WERI-Rb-1 (cell line): ENCODE measurements at regions not wholly inside any gene's neighbourhood (a gene's known extent, or its start where the extent isn't known, plus 50 kb on each side); places are given as distances from the start of the nearest gene placed in this dataset.

Source experiments
- DNase-seq: peaks from one replicate; pipeline ENCODE4 v3.0.0-alpha.2; 2020
- H3K27ac ChIP-seq: fragments of 250-450 bp; sonication (Bioruptor Pico); 2 replicates; pipeline ENCODE4 v1.5.1; 2020; ENCODE audit warnings: mild to moderate bottlenecking, moderate library complexity
- H3K27me3 ChIP-seq: fragments of 250-450 bp; sonication (Bioruptor Pico); 2 replicates; pipeline ENCODE4 v1.5.1; 2021; ENCODE audit warnings: mild to moderate bottlenecking, low read depth, moderate library complexity; ENCODE audit not compliant: insufficient read depth, severe bottlenecking
- H3K36me3 ChIP-seq: fragments of 250-450 bp; sonication (Bioruptor Pico); 2 replicates; pipeline ENCODE4 v1.5.1; 2020; ENCODE audit warnings: mild to moderate bottlenecking, moderate library complexity
- H3K4me3 ChIP-seq: 2 replicates; pipeline ENCODE4 v1.5.1; 2011; ENCODE audit warnings: low read depth, mild to moderate bottlenecking, control low read depth, low read length
- H3K9me3 ChIP-seq: fragments of 250-450 bp; sonication (Bioruptor Pico); 2 replicates; pipeline ENCODE4 v1.5.1; 2021; ENCODE audit warnings: mild to moderate bottlenecking, moderate library complexity; ENCODE audit not compliant: severe bottlenecking
- TF ChIP-seq, protein P1 (sequence below): IDR thresholded peaks from 2 replicates; pipeline ENCODE4 v1.5.1; 2011; ENCODE audit warnings: low read depth, mild to moderate bottlenecking, control low read depth, inconsistent platforms, low read length

DNA sequence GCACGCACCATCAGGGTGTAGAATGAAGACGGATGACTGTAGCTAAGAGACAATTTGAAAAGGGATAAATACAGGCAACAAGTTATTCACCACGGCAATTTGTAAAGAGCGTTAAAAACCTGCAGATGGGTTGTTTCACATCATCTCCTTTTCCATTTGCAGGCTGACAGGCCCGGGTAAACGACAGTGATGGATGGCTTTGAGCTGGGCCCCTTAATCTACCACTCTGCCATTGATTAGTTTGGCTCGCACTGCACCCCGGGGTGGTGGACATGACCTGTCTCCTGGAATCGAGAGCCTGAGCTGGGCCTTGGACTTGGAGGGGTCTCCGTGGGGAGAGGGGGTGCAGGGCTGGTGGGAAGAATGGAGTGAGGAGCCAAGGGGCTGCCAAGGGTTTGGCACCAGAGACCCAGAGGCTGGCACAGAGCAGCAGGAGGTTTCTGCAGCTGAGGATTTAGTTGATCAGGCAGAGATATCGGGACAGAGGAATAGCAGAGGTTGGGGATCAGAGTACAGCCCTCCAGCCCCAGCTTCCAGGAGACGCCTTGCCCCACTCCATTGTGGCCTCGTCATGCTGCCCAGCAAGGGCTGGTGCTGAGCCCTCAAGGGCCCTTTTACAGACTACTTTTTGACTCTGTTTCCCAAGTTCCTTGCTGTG lies 110.6 kb upstream of the NECTIN1 start:
- peak; percentile 78 for DNase-seq
- Histone ChIP-seq H3K27me3 (no peaks in the 10 kb centered on the region), H3K9me3 (peaks cover 10% of the 10 kb centered on the region), H3K36me3 (no peaks in the 10 kb centered on the region), H3K27ac (peak overlapping the region; percentile 67), H3K4me3 (peak overlapping the region; percentile 5)
- TF ChIP-seq, protein P1, sequence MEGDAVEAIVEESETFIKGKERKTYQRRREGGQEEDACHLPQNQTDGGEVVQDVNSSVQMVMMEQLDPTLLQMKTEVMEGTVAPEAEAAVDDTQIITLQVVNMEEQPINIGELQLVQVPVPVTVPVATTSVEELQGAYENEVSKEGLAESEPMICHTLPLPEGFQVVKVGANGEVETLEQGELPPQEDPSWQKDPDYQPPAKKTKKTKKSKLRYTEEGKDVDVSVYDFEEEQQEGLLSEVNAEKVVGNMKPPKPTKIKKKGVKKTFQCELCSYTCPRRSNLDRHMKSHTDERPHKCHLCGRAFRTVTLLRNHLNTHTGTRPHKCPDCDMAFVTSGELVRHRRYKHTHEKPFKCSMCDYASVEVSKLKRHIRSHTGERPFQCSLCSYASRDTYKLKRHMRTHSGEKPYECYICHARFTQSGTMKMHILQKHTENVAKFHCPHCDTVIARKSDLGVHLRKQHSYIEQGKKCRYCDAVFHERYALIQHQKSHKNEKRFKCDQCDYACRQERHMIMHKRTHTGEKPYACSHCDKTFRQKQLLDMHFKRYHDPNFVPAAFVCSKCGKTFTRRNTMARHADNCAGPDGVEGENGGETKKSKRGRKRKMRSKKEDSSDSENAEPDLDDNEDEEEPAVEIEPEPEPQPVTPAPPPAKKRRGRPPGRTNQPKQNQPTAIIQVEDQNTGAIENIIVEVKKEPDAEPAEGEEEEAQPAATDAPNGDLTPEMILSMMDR: no peak

DNA sequence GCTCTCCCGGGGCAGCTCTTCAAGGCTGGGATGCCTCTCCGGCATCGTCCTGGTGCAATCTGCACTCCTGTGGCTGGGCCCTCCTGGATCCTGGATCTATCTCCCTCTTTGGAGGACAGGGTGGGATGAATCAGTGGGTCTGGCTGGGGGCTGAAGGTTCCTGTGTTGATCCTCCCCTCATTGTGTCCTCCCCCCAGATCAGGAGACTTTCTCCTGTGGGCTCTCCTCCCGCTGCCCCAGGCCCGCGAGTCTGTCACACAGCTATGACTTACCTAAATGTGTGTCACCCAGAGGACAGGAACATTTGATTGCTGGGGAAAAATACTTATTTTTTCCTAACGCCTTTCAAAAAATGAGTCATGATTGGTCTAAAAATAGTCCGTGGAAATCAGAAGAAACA lies 106.8 kb upstream of the NECTIN1 start:
- H3K9me3 ChIP-seq: peaks cover 10% of the 10 kb centered on the region
- H3K27me3 ChIP-seq: no peaks in the 10 kb centered on the region
- no peak for DNase-seq
- no peaks in the 10 kb centered on the region for H3K36me3 ChIP-seq
- no peak overlapping the region for H3K27ac ChIP-seq
- TF ChIP-seq, protein P1: no peak
- no peak overlapping the region for H3K4me3 ChIP-seq

DNA sequence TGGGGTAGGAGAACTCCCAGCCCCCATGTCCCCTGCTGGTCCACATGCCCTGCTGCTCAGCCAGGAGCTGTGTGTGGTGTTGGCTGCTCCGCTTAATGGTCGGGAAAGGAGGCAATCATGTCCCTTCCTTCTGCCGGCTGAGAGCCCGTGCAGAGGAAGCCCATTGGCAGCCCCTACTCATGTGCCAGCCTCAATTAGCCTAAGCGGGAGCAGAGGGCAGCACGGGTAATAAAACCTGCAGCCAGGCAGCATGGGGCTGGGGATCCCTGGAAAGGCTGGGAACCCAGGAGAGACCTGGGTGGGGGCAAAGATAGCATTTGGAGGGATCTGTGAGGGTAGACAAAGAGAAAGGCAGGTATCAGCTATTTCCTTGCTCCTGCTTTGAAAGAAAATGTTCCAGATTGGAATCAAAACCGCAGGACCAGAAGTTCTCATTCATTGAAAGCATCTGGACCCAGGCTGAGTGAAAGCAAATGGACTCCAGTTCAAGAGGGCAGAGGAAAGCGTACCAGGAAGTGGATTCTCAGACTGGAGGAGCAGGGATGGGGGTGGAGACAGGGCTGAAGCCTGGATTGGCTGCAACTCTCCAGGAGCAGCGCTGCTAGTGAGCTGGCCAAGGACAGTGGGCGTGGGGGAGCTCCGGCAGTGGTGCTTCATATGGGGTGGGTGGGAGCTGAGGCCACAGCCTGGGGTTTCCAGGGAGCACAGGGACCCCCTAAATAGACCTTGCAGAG lies 103.4 kb upstream of the NECTIN1 start:
- DNase-seq: peak; percentile 50
- TF ChIP-seq, protein P1: no peak
- Histone ChIP-seq H3K9me3 (peaks cover 5% of the 10 kb centered on the region), H3K36me3 (no peaks in the 10 kb centered on the region), H3K27ac (no peak overlapping the region), H3K4me3 (no peak overlapping the region), H3K27me3 (no peaks in the 10 kb centered on the region)

DNA sequence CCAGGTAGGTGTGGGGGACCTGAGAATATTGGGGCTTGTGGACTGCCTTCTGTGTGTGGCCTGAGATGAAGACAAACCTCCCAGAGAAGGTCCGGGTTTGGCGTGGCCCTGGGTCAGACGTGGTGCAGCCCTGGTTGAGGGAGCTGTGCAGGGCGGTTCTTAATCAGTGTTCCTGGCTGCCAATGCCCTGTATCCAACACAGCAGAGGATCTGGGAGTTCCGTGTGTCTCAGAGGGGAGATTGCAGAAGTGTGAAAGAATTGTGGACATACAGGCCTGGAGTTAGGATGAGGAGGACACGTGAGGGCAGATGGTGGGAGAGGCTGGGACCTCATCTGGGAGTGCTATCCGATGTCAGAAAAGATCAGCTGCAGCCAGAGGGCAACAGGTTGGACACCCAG lies 102.0 kb upstream of the NECTIN1 start:
- Histone ChIP-seq H3K4me3 (no peak overlapping the region), H3K9me3 (peaks cover 3% of the 10 kb centered on the region), H3K27ac (no peak overlapping the region), H3K36me3 (no peaks in the 10 kb centered on the region), H3K27me3 (no peaks in the 10 kb centered on the region)
- no peak for DNase-seq
- TF ChIP-seq, protein P1: no peak

DNA sequence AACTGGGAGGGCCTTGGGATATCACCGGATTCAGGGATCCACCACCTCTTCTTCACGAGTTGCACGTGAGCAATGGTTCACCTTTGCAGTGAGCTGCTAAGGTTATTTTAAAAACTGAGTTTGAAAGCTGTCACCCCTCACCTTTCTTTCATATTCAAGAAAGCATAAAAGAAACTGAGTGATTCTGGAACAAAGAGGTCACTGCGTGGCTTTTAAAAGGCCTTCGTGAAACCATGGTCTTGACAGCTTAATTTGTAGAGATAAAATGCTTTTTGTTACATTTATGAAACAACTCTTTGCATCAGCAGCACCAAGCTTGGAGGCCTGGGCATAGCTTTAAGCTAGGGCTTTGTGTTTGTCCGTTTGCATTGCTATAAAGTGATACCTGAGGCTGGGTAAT lies 101.4 kb upstream of the NECTIN1 start:
- H3K27me3 ChIP-seq: no peaks in the 10 kb centered on the region
- H3K4me3 ChIP-seq: no peak overlapping the region
- no peaks in the 10 kb centered on the region for H3K36me3 ChIP-seq
- peaks cover 5% of the 10 kb centered on the region for H3K9me3 ChIP-seq
- no peak for DNase-seq
- TF ChIP-seq, protein P1: no peak
- H3K27ac ChIP-seq: no peak overlapping the region
